Large intestine (tissue), 3 donors: ENCODE measurements at regions not wholly inside any gene's neighbourhood (a gene's known extent, or its start where the extent isn't known, plus 50 kb on each side); places are given as distances from the start of the nearest gene placed in this dataset.
"Not testable (repeated sequence)": the region's sequence is repeated elsewhere in the genome, so short reads cannot be mapped to it uniquely, and the experiment has no call there.

Experiments
- DNase-seq, 2 donors: peaks; one replicate each; pipeline versions ENCODE4 v3.0.0 to v3.0.0-alpha.2; 2013
- H3K27ac ChIP-seq: one replicate; pipeline ENCODE4 v1.5.1; 2013; ENCODE audit warnings: low read length
- H3K27me3 ChIP-seq: 2 replicates; pipeline ENCODE4 v1.6.1; 2013; ENCODE audit warnings: low read length; ENCODE audit not compliant: control insufficient read depth, insufficient read depth
- H3K36me3 ChIP-seq: 2 replicates; pipeline ENCODE4 v1.6.1; 2013; ENCODE audit warnings: low read length; ENCODE audit not compliant: control insufficient read depth, insufficient read depth
- H3K4me1 ChIP-seq: one replicate; pipeline ENCODE4 v1.6.1; 2013; ENCODE audit warnings: low read length; ENCODE audit not compliant: control insufficient read depth, insufficient read depth
- H3K4me3 ChIP-seq: one replicate; pipeline ENCODE4 v1.5.1; 2013; ENCODE audit warnings: low read length
- H3K9me3 ChIP-seq: one replicate; pipeline ENCODE4 v1.6.1; 2013; ENCODE audit warnings: mild to moderate bottlenecking, low read depth, low read length, moderate library complexity; ENCODE audit not compliant: control insufficient read depth
- WGBS: methylation state at CpG from one replicate; pipeline ENCODE4 v1.1.5; 2013; ENCODE audit warnings: low lambda C conversion rate; ENCODE audit not compliant: insufficient coverage; 5-methylcytosine and 5-hydroxymethylcytosine counted together

DNA sequence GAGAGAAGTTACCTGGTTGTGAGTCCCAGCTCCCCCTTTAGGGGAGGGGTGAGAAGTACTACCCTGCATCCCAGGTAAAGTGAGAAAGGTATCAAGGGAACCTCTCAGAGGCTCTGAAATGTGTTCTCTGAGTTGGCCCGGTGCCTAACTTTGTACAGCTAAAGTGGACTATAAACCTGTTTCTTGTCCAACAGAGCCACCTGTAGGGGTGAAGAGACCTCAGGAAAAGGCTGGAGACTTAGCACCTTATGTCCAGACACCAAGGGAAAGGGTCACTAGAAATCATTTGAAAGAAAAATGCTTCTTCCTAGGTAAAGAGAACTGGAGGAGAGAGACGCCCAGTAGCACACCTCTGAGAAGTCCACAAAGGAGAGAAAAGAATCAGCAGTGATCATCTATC, 108.3 kb upstream of the KIF2A start:
- no peak overlapping the region for H3K27ac ChIP-seq
- no peaks in the 10 kb centered on the region for H3K36me3 ChIP-seq
- H3K27me3 ChIP-seq: peaks cover 7% of the 10 kb centered on the region
- no peak for DNase-seq
- WGBS: no CpG with 5 or more reads among the region's 2 CpGs
- no peak overlapping the region for H3K4me3 ChIP-seq
- peaks cover 3% of the 10 kb centered on the region for H3K9me3 ChIP-seq
- no peaks in the 10 kb centered on the region for H3K4me1 ChIP-seq

DNA sequence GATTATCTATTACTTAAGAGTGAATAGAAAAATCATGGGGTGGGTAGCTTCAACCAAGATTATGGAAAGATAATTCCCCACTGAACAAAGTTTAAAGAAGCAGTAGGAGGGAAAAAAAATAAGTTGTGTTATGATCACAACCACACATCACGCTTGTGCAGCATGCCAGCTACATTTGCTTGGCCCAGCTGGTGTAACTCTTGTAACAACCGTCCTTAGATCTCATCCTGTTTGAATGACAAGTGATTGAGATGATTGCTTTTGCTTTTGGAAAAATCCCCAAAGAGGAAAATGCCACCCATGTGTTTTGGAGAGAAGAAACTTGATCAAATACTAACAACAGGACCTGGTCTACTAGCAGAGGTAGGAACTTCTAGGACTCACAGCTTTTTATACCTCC, 107.6 kb upstream of the KIF2A start:
- Histone ChIP-seq H3K4me3 (no peak overlapping the region), H3K9me3 (peaks cover 3% of the 10 kb centered on the region), H3K36me3 (no peaks in the 10 kb centered on the region), H3K27ac (no peak overlapping the region), H3K4me1 (no peaks in the 10 kb centered on the region), H3K27me3 (peaks cover 7% of the 10 kb centered on the region)
- no CpG with 5 or more reads among the region's 2 CpGs for WGBS
- DNase-seq: no peak

DNA sequence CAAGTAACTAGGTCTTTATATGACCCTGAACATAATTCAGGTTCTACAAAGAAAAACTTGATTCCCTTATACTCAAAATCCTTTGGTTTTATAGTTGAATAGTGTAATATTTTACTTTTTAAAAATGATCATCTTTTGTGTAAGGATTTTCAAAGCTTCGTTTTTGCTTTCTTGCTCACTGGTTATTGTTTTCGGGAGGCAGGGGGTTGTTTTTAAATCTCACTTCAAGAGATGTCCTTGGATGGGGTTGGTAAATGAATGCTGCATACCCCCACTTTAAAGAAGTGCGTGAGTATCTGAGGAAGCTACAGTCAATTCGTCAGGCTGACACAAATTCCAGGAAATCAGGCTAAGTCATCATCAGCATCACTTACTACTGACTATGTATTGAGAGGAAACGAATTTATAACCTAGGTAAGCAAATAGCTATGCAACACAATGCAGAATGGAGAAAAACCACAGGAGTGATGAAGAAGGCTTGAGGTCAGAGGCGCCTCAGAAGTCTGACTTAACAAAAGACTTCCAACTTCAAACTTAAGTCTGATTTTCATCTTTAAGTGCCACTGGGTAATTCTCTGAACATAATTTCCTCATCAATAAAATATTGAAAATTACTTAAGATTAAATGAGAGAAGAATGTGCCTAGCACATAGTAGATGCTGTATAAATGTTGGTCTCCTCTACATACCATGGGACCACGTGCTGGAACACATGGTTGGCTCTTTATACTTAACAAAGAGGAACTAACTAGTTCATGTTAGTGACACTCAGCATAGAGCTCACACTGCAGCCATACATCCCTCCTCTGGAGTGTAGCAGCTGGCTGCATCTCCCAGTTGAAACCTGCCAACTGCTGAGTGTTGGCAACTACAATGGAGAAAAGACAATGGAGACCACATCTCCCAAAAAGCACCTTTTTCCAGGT, 106.0 kb upstream of the KIF2A start:
- 55% methylated on average over 4 of the region's 7 CpGs for WGBS
- no peaks in the 10 kb centered on the region for H3K36me3 ChIP-seq
- no peaks in the 10 kb centered on the region for H3K4me1 ChIP-seq
- DNase-seq: no peak
- H3K27me3 ChIP-seq: peaks cover 7% of the 10 kb centered on the region
- H3K9me3 ChIP-seq: peaks cover under 1% of the 10 kb centered on the region
- no peak overlapping the region for H3K27ac ChIP-seq
- no peak overlapping the region for H3K4me3 ChIP-seq

GRCh38 chr5:62206150-62206829, 99.7 kb upstream of the KIF2A start:
- Histone ChIP-seq H3K4me3 (no peak overlapping the region), H3K4me1 (no peaks in the 10 kb centered on the region), H3K27me3 (no peaks in the 10 kb centered on the region), H3K36me3 (no peaks in the 10 kb centered on the region), H3K9me3 (no peaks in the 10 kb centered on the region), H3K27ac (no peak overlapping the region)
- DNase-seq: peak in 1 of 2 donors; percentile 17
- WGBS: 60% methylated on average over 3 of the region's 9 CpGs

DNA sequence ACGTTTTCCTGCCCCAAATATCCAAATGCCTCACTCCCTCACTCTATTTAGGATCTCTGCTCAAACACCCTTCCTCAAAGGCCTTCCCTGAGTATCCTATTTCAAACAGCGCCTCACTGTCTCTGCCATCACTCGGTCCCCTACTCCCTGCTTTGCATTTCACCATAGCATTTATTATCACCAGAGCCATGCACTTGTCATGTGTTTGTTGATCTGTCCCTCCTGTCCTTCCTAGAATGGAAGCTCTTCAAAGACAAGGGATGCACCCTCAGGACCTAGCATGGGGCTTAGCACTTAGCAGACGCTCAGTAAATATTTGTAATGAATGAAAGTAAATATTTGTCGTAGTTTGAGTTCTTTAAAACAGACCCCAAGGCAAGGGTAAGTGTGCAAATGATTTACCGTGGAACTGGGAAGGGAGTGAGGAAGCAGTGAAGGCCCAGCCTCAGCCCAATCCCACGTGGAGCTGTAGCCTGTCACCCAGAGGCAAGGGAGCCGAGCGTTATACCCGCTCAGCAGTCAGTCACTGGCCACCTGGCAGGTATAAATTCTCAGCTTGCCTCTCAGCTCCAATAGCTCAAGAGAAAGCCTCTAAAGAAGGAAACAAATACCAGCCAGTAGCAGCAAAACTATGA, 97.7 kb upstream of the KIF2A start:
- WGBS: 20% methylated on average over 4 of the region's 10 CpGs
- peaks cover 3% of the 10 kb centered on the region for H3K27me3 ChIP-seq
- no peaks in the 10 kb centered on the region for H3K9me3 ChIP-seq
- H3K4me1 ChIP-seq: no peaks in the 10 kb centered on the region
- DNase-seq: no peak
- H3K4me3 ChIP-seq: no peak overlapping the region
- H3K36me3 ChIP-seq: no peaks in the 10 kb centered on the region
- H3K27ac ChIP-seq: no peak overlapping the region

GRCh38 chr5:62211405-62211804, 94.6 kb upstream of the KIF2A start:
- Histone ChIP-seq H3K4me3 (no peak overlapping the region), H3K27ac (no peak overlapping the region), H3K4me1 (no peaks in the 10 kb centered on the region), H3K27me3 (peaks cover 3% of the 10 kb centered on the region), H3K36me3 (no peaks in the 10 kb centered on the region), H3K9me3 (no peaks in the 10 kb centered on the region)
- WGBS: no CpG with 5 or more reads among the region's 2 CpGs
- no peak for DNase-seq

DNA sequence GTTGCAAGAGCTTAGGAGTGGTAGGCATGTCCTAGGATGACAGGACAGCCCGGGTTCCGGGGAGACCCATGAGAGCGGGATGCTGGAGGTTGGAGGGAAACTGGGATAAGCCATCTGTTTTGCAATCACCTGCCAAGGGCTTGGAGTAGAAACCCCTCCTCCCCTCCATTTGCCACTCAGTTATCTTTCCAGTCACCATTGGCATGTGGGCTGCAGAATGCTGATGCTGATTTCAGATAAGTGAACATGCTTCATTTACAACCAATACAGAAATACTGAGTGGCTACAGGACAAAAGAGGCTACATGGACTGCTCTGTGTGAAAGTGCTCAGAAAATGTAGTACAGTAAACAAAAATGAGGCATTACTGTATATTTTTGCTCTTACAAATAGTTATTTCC, 93.4 kb upstream of the KIF2A start:
- no peak overlapping the region for H3K27ac ChIP-seq
- whole genome bisulfite sequencing: no CpG with 5 or more reads among the region's 3 CpGs
- H3K36me3 ChIP-seq: no peaks in the 10 kb centered on the region
- H3K27me3 ChIP-seq: peaks cover 3% of the 10 kb centered on the region
- no peaks in the 10 kb centered on the region for H3K4me1 ChIP-seq
- DNase-seq: no peak
- no peaks in the 10 kb centered on the region for H3K9me3 ChIP-seq
- no peak overlapping the region for H3K4me3 ChIP-seq

GRCh38 chr5:62214701-62215100, 91.3 kb upstream of the KIF2A start:
- Histone ChIP-seq H3K27me3 (peaks cover 3% of the 10 kb centered on the region), H3K9me3 (no peaks in the 10 kb centered on the region), H3K4me3 (no peak overlapping the region), H3K4me1 (no peaks in the 10 kb centered on the region), H3K36me3 (no peaks in the 10 kb centered on the region), H3K27ac (no peak overlapping the region)
- WGBS: no CpG with 5 or more reads among the region's 2 CpGs
- DNase-seq: no peak

DNA sequence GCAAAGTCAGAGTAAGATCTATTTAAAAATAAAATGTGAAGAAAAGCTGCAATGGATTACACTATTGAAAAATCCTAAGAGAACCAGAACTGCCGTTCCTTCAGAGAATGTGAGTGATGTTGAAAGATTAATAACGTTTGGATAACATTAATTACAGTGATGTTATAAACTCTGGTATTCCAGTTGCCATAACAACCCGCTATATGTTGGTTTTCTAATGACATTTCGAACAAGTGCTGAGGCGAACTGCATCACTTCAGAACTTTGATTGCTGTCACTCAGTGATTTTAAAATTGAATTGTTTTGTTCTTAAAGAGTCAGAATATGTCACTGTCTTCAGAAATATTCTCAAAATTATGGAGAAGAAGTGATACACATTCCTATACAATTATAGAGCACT, 89.4 kb upstream of the KIF2A start:
- H3K4me3 ChIP-seq, H3K36me3 ChIP-seq, H3K9me3 ChIP-seq, H3K27ac ChIP-seq, DNase-seq, H3K4me1 ChIP-seq, H3K27me3 ChIP-seq: not testable (repeated sequence)
- WGBS: no CpG with 5 or more reads among the region's 5 CpGs

GRCh38 chr5:62217095-62217494, 88.9 kb upstream of the KIF2A start:
- no CpG with 5 or more reads among the region's 1 CpG for WGBS
- H3K4me3 ChIP-seq, DNase-seq, H3K4me1 ChIP-seq, H3K9me3 ChIP-seq, H3K27me3 ChIP-seq, H3K36me3 ChIP-seq, H3K27ac ChIP-seq: not testable (repeated sequence)
